Cardiac muscle cell (in vitro differentiated cells and primary cell): ENCODE measurements at regions not wholly inside any gene's neighbourhood (a gene's known extent, or its start where the extent isn't known, plus 50 kb on each side); places are given as distances from the start of the nearest gene placed in this dataset.

Experiments used
- DNase-seq, 2 donors: peaks; one replicate each; pipeline versions ENCODE4 v3.0.0 to v3.0.0-alpha.2; 2010 to 2017; ENCODE audit warnings: low read depth in 1 of 2, low spot score in 1 of 2
- H3K27ac ChIP-seq: fragments of 200-600 bp; sonication (generic); 2 replicates; pipeline ENCODE4 v1.5.1; 2016
- H3K27me3 ChIP-seq: fragments of 200-600 bp; sonication (generic); 2 replicates; pipeline ENCODE4 v1.6.0; 2016; ENCODE audit warnings: control low read depth
- H3K36me3 ChIP-seq: fragments of 200-600 bp; sonication (generic); 2 replicates; pipeline ENCODE4 v1.5.1; 2016; ENCODE audit warnings: control low read depth
- H3K4me1 ChIP-seq: fragments of 200-600 bp; sonication (generic); 2 replicates; pipeline ENCODE4 v1.8.1; 2017; ENCODE audit warnings: low read depth, mild to moderate bottlenecking, mixed run types
- H3K4me3 ChIP-seq: fragments of 200-600 bp; sonication (generic); 2 replicates; pipeline ENCODE4 v1.5.1; 2016; ENCODE audit warnings: mild to moderate bottlenecking
- H3K9me3 ChIP-seq: fragments of 200-600 bp; sonication (generic); 2 replicates; pipeline ENCODE4 v1.5.1; 2017; ENCODE audit warnings: low read depth, mild to moderate bottlenecking, control low read depth
- CTCF ChIP-seq: IDR thresholded peaks from 2 replicates; pipeline ENCODE4 v1.5.1; 2012; ENCODE audit warnings: low read depth, mild to moderate bottlenecking, low read length

GRCh38 chr1:219812086-219812485, 116.3 kb downstream of the SLC30A10 start:
- DNase-seq = no peak
- TF ChIP-seq CTCF = no peak
- H3K27me3 ChIP-seq = no peaks in the 10 kb centered on the region

GRCh38 chr1:219810451-219810850, 117.9 kb downstream of the SLC30A10 start:
- Histone ChIP-seq H3K4me3 (no peak overlapping the region), H3K36me3 (no peaks in the 10 kb centered on the region), H3K9me3 (no peaks in the 10 kb centered on the region), H3K27ac (no peak overlapping the region), H3K4me1 (peaks cover 24% of the 10 kb centered on the region), H3K27me3 (no peaks in the 10 kb centered on the region)
- no peak for TF ChIP-seq CTCF
- peak in 1 of 2 donors; percentile 48 for DNase-seq

More at GRCh38 chr1:219812086-219812485, 116.3 kb downstream of the SLC30A10 start:
- Histone ChIP-seq H3K27ac (peak overlapping the region; percentile 39), H3K4me1 (peaks cover 17% of the 10 kb centered on the region), H3K9me3 (no peaks in the 10 kb centered on the region), H3K36me3 (no peaks in the 10 kb centered on the region), H3K4me3 (no peak overlapping the region)

- Histone ChIP-seq H3K27ac (no peak overlapping the region), H3K4me3 (no peak overlapping the region), H3K36me3 (no peaks in the 10 kb centered on the region), H3K4me1 (peaks cover 24% of the 10 kb centered on the region), H3K9me3 (no peaks in the 10 kb centered on the region), H3K27me3 (no peaks in the 10 kb centered on the region)
- DNase-seq = no peak
- TF ChIP-seq CTCF = no peak
These were observed 119.6 kb downstream of the SLC30A10 start for GRCh38 chr1:219808790-219809189.

GRCh38 chr1:219806642-219807041, 121.7 kb downstream of the SLC30A10 start:
- TF ChIP-seq CTCF = no peak
- DNase-seq = no peak
- Histone ChIP-seq H3K9me3 (no peaks in the 10 kb centered on the region), H3K4me1 (peaks cover 10% of the 10 kb centered on the region), H3K27ac (no peak overlapping the region), H3K27me3 (no peaks in the 10 kb centered on the region), H3K36me3 (no peaks in the 10 kb centered on the region), H3K4me3 (no peak overlapping the region)

- TF ChIP-seq CTCF = no peak
- H3K4me1 ChIP-seq = peaks cover 7% of the 10 kb centered on the region
- DNase-seq = no peak
- no peak overlapping the region for H3K27ac ChIP-seq
- no peaks in the 10 kb centered on the region for H3K36me3 ChIP-seq
- no peak overlapping the region for H3K4me3 ChIP-seq
- H3K9me3 ChIP-seq = no peaks in the 10 kb centered on the region
- H3K27me3 ChIP-seq = no peaks in the 10 kb centered on the region
These were observed 122.3 kb downstream of the SLC30A10 start for GRCh38 chr1:219806020-219806419.

GRCh38 chr1:219805191-219805590, 123.2 kb downstream of the SLC30A10 start:
- Histone ChIP-seq H3K4me1 (peaks cover 7% of the 10 kb centered on the region), H3K4me3 (no peak overlapping the region), H3K27ac (no peak overlapping the region), H3K36me3 (no peaks in the 10 kb centered on the region), H3K27me3 (no peaks in the 10 kb centered on the region), H3K9me3 (no peaks in the 10 kb centered on the region)
- no peak for TF ChIP-seq CTCF
- DNase-seq = no peak
